HG03139 (cell line): ENCODE measurements at regions not wholly inside any gene's neighbourhood (a gene's known extent, or its start where the extent isn't known, plus 50 kb on each side); places are given as distances from the start of the nearest gene placed in this dataset.

Source experiments
- ATAC-seq: cut with Tn5 transposase; IDR thresholded peaks from one replicate; pipeline ENCODE4 v1.9.1; 2021; ENCODE audit not compliant: unreplicated experiment

DNA sequence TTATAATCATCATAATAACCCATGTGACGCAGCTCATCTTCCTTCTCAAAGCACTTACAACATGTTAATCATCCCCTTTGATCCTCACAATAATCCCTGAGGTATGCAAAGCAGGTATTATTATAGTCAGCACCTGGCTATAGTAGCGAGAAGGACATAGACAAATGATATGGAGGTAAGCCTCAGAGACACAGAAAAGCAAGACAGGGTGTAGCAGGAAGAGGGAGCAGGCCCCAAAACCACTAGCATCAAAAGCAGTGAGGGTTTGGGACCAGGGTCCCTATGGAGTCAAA lies 139.2 kb upstream of the SLC30A5 start:
- no peak for ATAC-seq

DNA sequence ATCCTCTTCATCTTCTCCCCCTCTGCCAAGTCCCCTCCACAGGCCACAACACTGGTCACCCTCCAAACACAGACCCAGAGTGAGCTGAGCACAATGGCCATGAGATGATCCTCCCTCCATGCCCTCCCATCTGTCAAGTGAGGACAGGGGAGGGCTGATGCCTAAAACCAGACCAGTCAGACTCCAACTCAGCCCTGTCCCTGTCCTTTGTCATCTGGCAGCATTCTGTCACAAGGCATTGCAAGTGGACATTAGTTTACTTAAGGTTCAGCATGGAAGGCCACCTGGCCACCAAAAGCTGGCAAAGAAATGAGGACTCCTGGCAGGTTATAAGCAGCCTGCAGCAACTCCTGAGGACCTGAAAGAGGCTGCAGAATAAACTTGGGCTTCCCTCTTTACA lies 136.2 kb upstream of the SLC30A5 start:
- ATAC-seq: no peak

DNA sequence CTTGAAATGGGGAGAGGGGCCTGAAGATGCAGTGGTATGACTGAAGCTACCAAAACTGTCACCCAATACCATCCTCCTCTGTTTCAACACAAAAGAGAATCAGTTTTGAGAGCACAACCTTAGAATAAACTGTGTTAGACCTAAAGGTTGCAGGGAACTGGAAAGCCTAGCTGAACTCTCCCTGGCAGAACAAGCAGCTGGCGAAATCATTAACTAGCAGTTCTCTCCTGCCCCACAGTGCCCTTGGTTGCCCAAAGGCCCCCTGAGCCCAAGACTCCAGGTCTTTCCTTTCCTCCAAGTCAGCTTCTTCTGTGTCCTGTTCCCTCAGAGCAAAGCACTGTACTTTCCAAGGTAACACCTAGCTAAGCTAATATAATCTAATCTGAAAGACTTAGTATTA lies 135.4 kb upstream of the SLC30A5 start:
- ATAC-seq: no peak

DNA sequence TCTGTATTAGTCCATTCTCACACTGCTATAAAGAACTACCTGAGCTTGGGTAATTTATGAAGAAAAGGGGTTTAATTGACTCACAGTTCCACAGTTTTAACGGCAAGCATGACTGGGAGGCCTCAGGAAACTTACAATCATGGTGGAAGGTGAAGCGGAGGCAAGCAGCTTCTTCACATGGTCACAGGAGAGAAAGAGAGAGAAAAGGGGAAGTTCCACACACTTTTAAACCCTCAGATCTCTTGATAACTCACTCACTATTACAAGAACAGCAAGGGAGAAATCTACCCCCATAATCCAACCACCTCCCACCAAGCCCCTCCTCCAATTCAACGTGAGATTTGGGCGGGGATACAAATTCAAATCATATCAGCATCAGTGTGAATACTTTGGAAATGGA lies 133.4 kb upstream of the SLC30A5 start:
- ATAC-seq: no peak

DNA sequence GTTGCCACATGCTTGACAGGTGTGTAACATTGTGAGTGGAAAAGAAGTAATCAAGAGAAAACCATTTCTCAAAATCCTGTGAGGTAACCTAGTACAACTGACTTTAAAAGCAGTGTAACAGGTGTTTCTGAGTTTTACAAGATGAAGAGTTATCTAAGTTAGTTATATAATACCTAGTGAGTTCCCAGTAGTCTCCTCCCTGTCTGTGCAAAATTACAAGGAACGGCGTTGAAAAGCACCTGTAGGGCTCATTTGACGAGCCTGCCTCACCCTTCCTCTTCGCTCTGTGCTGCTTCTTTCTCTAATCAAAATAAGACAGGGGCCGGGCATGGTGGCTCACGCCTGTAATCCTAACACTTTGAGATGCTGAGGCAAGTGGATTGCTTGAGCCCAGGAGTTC lies 132.9 kb upstream of the SLC30A5 start:
- ATAC-seq: no peak

DNA sequence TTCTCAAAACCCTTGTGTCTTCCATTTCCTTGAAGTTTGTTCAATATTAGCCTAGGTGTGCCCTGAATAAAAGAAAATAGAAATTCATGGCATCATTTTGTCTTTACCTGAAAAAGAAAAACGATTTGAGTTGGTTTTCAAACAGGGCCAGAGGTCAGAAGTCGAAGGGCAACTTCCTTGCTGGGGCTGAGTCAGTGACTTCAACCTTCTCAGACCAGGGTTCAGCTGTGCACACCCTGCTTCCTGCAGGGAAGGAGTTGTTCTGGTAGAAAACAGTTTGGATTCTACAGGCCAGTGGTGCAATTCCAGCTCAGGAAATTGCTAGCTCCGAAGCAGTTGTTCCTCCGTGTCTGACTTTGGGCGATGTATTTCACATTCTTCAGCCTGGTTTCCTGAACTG lies 132.1 kb upstream of the SLC30A5 start:
- ATAC-seq: no peak

DNA sequence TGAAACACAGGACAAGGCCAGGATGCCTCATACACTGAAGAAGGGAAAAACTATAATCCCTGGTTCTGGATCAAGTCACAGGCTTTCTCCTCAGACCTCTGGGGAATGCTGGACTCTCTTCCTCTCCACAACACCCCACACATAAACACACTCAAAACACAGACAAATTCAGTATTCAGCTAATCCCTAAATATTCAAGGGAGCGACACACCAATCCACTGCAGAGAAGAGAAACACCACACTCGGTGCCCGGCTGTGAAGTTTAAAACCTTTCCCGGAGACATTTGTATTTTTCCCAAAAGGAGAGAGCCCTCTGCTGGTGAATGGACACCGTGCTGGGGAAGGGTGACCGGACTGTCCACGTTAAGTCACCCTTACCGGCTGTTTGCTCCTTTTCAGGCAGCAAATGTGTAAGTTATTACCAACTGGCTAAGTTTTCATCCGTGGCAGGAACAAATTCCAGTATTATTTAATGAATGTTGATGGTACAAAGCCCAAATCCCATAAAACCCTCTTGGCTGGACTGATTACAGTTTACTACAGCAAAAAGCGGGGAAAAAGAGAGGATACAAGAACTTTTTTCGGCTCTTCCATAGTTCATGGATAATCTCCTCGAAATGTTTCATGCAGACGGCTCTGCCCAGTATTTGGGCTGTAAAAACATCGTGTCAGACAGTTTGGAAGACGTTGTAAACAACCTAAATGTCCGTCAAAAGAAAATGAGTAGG lies 130.9 kb upstream of the SLC30A5 start:
- ATAC-seq: no peak

DNA sequence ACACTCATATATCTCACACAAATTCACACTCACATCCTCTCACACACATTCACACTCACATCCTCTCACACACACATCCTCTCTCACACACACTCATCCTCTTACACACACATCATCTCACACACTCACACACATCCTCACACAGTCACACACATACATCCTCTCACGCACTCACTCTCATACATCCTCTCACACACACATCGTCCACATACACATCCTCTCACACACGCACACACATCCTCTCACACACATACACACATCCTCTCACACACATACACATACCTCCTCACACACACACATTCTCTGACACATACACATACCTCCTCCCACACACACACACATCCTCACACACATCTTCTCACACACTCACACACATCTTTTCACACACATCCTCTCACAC lies 129.1 kb upstream of the SLC30A5 start:
- ATAC-seq: no peak

DNA sequence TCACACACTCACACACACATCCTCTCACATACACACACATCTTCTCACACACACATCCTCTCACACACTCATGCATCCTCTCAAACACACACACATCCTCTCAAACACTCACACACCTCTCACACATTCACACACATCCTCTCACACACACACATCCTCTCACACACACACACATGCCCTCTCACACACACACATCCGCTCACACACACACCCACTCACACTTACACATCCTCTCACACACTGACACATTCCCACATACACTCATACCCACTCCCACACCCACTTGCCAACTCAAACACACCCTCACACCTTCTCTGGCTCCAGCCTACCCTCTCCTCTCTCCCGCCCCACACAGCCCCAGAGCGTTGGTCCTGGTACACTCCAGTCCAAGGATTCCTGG lies 127.9 kb upstream of the SLC30A5 start:
- ATAC-seq: no peak

DNA sequence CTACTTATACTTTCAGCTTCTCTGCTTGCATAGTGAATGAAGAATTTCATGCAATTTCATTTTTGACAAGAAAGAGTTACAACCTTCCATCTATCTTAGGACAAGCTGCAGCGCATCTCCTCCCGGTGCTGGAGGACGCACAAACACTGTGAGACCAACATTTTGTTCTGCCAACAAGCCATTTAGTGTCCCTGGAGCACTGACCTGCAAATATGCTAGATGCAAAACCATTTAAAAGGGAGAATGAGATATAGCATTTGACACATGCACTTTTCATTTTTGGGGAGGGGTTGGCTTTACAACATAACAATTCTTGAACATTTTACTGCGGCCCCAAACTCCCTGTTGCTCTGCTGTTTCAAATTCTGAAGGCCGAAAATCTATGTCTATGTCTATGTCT lies 127.2 kb upstream of the SLC30A5 start:
- ATAC-seq: no peak

DNA sequence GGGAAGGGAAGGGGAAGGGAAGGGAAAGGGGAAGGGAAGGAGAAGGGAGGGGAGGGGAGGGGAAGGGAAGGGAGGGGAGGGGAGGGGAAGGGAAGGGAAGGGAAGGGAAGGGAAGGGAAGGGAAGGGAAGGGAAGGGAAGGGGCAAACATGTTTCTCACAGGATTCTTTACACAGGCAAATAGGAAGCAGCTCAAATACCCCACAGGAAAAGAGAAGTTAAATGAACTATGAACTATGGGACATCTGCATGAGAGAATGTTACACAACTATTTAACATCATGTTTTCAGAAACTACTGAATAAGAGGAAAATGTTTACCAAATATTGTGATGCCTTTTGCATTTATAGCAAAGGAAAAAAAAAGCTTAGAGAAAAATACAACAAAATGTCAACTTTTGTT lies 125.4 kb upstream of the SLC30A5 start:
- ATAC-seq: no peak

DNA sequence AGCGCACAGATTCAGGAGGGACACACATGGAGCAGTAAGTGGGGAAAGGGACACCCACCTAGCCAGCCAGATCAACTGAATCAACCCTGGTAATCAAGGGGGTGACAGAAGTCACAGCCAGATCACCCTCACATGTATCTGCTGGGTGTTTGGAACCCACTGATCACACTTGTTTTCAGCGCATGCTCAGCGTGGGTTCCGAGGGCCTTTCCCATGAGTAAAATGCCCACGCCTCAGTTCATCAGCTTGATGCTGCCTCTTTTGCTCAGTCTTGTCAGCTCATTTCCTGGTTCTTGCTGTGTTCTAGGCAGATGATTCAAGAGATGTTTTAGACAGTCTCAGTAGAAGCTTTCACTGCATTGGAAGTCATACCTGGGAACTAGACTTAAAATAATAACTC lies 123.2 kb upstream of the SLC30A5 start:
- ATAC-seq: no peak

DNA sequence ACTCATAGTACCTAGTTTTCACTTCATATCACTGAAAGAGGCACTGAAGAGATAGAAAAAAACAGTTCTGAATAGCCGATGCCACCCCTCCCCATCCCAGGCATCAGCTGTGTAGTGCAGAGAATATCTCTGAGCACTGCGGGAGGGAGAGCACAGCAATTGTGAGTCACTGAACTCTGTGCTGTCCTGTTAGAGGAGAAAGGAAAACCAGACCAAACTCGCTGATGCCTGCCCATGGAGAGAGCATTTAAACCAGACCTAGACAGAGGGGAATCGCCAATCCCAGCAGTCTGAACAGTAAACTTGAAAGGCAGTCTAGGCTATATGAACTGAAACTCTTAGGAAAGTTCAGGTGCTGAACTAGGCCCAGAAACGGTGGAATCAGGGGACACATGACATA lies 120.1 kb upstream of the SLC30A5 start:
- no peak for ATAC-seq

DNA sequence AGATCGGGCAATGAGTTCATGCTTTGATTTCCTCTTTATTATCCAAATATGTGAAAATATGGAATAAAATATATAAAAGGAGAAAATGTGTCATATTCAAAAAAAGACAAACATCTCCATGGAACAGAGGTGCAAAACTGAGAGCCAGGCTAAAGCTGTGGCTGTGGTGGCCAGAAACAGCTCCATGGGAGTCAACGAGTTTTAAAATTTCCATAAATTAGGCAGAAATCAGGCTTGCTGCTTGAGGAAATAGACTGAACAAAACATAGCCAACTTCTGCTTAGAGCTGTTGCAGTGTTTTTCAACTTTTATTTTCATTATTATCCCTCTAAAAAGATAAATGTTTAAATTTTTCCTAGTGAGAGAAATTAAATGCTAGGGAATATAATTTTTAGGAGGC lies 110.8 kb upstream of the SLC30A5 start:
- no peak for ATAC-seq

DNA sequence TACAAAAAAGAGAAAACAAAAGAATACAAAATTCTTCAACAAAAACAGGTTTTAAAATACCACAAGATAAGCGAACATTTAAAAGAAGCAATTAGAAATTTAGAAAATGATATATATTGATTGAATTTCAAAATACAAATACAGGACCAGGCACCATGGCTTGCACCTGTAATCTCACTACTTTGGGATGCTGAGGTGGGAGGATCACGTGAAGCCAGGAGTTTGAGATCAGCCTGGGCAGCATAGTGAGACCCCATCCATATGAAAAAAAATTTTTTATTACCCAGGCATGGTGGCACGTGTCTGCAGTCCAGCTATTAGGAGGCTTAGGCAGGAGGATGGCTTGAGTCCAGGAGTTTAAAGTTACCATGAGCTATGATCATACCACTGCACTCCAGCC lies 109.9 kb upstream of the SLC30A5 start:
- ATAC-seq: no peak

DNA sequence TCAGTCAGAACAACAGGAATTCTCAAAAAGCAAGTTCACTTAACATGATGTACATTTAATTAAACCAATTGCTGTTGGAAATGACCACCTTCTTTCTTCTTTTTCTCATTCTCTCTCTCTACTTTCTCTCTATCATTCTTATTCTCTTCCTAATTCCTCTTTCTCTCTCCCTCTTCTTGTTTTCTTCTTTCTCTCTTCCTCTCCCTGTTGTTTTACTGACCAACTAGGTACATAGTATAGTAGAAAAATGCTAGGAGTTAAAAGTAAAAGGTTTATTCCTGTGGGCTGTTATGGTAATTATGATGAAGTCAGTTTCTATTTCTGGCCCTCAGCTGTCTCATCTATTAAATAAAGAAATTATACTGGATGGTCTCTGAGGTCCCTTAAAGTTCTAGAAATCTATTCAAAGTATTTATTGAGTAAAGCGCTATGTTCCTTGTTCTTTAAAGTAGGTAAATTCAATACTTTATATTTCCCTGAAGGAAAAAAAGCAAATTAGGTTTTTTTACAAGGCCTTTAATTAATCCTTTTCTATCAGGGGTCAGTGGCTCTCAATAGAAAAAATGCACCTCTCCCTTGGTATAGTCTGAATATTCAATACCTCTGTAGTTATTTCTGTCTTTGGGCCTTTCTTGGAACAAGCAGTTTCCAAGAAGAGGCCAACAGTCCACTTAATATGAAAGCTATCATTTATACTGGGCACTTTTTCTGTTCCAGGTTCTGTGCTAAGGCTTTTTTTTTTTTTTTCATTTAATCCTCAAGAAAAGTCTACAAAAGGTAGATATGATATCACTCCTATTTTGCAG lies 102.3 kb upstream of the SLC30A5 start:
- no peak for ATAC-seq

DNA sequence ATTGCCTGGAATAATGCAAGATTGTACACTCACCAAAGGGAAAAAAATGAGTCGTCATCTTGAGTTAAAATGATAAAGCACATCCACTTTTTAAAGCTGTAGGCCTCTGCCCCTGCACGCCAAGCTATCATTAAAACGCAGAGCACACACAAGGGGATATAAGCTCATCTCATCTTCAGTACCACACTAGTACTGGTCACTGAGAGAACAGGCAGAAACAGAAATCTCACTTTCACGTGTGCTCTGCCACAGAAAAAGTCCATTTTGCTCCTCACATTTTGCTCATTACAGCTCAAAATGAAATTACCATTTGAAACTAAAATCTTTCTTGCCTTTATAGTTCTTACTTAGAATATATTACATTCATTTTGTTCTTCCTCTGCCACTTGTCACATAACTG lies 99.2 kb upstream of the SLC30A5 start:
- no peak for ATAC-seq

DNA sequence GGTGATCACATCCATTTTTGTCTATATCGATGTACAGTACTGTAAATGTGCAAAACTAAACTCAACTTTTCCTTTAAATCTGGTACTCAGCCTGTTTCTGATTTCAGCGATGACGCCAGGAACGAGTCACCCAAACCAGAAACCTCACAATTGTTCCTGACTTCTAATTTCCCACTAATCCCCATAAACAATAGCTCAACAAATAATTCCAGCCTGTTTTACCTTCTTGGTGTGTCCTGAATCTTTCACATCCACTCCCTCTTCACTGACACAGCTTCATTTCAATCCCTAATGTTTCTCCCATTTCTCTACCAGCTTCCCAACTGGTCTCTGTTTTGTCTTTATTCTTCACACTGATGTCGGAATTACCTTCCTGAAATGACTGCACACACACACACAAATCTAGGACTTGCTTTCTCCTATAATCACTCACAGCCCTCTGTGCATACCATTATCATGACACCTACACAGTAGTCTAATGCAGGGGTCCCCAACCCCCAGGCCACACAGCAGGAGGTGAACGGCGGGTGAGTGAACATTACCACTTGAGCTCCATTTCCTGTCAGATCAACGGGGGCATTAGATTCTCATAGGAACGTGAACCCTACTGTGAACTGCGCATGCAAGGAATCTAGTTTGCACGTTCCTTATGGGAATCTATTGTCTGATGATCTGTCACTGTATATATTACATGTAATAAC lies 97.8 kb upstream of the SLC30A5 start:
- ATAC-seq: no peak

DNA sequence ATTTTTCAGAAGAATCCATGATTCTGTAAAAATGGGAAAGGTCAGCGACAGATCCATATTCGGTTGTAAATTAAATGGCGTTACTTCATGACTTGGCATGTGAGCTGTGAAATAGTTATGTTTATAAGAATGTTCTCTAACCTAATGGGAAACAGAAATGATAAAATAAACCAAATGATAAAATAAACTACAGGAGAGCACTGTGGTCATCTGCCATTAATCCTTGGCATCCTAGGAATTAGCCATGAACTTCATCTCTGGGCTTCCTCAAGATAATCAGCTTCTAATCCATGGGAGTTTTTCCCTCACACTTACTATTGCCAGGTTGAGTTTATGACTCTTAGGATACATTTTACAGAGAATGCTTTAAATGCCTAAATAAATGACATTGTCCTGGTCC lies 94.6 kb upstream of the SLC30A5 start:
- ATAC-seq: no peak

DNA sequence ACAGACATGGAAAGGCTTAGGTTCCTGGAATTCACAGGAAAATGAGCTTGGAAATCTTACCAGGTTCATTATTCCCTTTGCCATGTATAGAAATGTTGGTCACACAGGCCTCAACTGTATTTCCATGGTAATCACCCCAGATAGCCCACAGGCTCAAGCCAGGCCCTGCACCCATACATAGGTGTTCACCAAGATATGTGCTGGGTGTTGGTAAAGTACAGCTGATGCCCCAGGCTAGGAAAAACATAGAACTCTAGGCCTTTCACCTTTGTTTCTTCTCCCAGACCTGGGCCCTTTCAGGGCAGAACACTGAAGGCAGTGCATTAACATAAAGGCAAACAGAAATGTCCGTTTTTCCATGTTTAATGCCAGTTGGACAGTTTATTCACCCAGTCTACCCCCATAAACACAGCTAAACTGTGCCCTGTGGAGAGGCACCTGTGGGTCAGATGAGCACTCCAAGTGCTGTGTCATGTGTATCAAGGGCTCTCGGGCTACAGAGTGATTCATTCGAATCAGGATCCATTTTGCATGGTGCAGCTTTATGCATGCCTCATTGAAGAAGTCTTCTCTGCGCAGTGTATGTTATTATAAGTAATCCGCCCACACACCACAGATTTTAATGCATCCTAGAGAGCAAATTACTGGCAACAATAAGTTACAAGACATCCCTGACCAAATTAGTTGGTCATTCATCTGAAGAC lies 93.4 kb upstream of the SLC30A5 start:
- no peak for ATAC-seq

DNA sequence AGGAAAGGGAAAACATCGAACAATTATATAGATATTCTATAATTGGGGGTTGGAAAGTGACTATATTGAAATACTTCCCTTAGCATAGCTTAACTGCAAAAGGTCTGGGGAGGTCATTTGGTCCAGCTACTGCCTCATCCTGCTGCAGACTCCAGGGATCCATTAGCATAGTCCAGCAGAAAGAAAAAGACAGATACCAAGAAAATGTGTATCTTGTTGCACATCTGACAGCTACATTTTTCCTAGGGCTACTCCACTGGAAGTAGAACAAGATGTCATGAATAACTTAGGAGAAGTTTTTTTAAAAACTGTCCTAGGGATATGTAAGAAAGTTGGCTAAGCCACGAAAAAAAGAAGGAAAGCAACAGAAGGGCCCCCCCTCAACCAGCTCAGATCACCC lies 92.9 kb upstream of the SLC30A5 start:
- no peak for ATAC-seq

DNA sequence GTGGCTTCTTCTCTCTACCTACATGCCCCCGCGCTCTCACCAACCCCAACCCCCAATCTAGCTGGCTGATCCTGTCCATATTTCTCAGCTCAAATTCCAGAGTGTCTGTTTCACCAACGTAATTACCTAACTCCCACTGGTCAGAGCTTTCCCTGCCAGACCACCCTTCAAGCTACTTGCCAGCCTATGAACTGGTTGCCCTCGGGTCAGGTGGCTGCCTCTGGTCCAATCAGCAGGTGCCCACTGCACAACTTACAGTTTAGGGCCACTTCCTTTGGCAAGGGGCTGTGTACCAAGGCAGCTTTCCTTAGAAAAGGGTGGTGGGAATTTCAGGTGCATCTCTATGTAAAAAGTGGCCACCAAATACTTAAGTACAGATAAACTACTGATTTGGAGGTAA lies 92.2 kb upstream of the SLC30A5 start:
- no peak for ATAC-seq
